Activated T-cell treated with anti-CD3 and anti-CD28 coated beads, Interleukin-2, amount 50 U/mL, for 24 hours (primary cell): ENCODE measurements at regions not wholly inside any gene's neighbourhood (a gene's known extent, or its start where the extent isn't known, plus 50 kb on each side); places are given as distances from the start of the nearest gene placed in this dataset.

Experiments
- DNase-seq: peaks from one replicate; pipeline ENCODE4 v3.0.0-alpha.2; 2020
- H3K27ac Mint-ChIP-seq: 2 replicates; pipeline ENCODE4 v1.8.0; 2020; ENCODE audit warnings: mild to moderate bottlenecking, mixed read lengths
- H3K27me3 Mint-ChIP-seq: 2 replicates; pipeline ENCODE4 v1.8.0; 2020; ENCODE audit warnings: mixed read lengths
- H3K36me3 Mint-ChIP-seq: 2 replicates; pipeline ENCODE4 v1.8.0; 2020; ENCODE audit warnings: low read depth, mixed read lengths
- H3K4me1 Mint-ChIP-seq: 2 replicates; pipeline ENCODE4 v1.8.0; 2020; ENCODE audit warnings: low read depth, mixed read lengths
- H3K4me3 Mint-ChIP-seq: 2 replicates; pipeline ENCODE4 v1.8.0; 2020; ENCODE audit warnings: mild to moderate bottlenecking, moderate library complexity, mixed read lengths
- H3K9me3 Mint-ChIP-seq: 2 replicates; pipeline ENCODE4 v1.8.0; 2020; ENCODE audit warnings: mixed read lengths

DNA sequence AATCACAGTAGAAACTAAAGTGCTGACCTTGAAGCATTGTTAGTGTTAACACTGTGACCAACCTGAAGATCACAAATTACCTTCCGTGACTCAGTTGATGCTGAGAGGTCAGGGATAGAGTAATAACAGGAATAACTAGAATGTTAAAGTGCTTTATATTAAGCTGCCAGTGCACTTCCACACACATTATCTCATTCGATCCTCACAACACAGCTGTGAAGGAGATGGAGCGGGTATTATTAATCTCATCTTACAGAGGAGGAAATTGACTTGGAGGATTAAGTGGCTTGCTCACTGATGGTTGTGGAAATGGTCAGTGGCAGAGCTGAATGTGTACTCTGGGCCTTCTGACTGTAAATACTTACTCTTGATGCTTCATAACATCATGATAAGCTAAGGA lies 252.5 kb upstream of the DMRT1 start:
- Mint-ChIP-seq H3K4me3 (no peak overlapping the region), H3K9me3 (no peaks in the 10 kb centered on the region)

DNA sequence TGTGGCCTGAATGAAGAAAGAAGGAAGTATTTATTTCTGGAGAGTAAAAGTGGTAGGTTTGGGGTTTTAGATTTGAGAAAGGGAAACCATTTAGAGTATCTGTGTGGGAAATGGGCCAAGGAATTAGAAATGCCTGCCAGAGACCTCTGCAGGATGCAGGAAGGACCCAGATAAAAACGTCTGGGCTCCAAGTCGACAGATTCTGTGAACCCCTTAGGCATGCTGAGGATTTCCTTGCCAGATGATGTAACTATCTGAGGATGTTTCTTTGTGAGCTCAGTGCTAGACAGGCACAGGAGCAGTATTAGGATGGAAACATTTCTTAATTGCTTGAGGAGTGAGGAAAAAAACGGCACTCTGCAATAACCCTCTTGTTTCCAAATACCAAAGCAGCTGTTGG lies 251.8 kb upstream of the DMRT1 start:
- no peaks in the 10 kb centered on the region for H3K9me3 Mint-ChIP-seq
- no peaks in the 10 kb centered on the region for H3K4me1 Mint-ChIP-seq
- H3K27me3 Mint-ChIP-seq: no peaks in the 10 kb centered on the region
- no peak overlapping the region for H3K27ac Mint-ChIP-seq
- no peaks in the 10 kb centered on the region for H3K36me3 Mint-ChIP-seq
- no peak overlapping the region for H3K4me3 Mint-ChIP-seq
- no peak for DNase-seq

More for the DNA sequence above, 252.5 kb upstream of the DMRT1 start:
- Mint-ChIP-seq H3K27me3 (no peaks in the 10 kb centered on the region), H3K36me3 (no peaks in the 10 kb centered on the region), H3K4me1 (no peaks in the 10 kb centered on the region), H3K27ac (no peak overlapping the region)
- no peak for DNase-seq

DNA sequence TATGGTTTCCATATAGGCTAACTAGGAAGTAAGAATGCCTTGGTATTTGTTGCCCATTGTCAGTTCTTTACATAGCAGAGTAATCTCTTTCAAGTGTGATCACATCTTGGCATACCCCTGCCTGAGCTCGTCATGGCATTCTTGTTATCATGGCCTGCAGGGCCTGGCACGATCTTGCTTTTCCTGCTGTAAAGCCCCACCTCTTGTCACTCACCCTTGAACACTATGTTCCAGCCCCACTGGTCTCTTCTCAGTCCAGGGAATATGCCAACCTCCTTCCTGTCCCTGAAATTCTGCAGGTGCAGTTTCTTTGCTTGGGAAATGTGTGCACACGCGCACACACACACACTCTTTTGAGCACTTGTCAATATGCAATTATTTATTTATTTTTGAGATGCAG lies 250.2 kb upstream of the DMRT1 start:
- Mint-ChIP-seq H3K4me1 (no peaks in the 10 kb centered on the region), H3K27ac (no peak overlapping the region), H3K9me3 (no peaks in the 10 kb centered on the region), H3K36me3 (no peaks in the 10 kb centered on the region), H3K4me3 (no peak overlapping the region), H3K27me3 (no peaks in the 10 kb centered on the region)
- no peak for DNase-seq

DNA sequence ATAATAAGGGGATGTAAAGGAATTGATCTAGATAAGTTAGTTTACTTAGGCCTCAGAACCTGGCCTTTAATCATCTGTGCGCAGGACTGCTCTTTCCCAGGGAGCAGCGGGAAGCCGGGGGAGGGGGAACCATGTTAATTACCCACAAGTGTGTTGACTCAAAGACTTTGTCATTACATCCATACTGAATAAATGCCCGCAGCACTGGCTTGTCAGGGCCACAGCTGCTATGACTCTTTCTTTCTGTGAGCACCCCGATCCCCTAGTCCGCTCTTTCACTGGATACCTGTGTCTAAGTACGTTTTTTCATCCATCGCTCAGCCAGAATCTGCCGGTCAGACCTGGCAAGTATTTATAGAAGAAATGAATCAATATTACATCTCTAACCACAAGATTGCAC lies 249.3 kb upstream of the DMRT1 start:
- Mint-ChIP-seq H3K4me3 (no peak overlapping the region), H3K9me3 (no peaks in the 10 kb centered on the region), H3K27me3 (no peaks in the 10 kb centered on the region)

DNA sequence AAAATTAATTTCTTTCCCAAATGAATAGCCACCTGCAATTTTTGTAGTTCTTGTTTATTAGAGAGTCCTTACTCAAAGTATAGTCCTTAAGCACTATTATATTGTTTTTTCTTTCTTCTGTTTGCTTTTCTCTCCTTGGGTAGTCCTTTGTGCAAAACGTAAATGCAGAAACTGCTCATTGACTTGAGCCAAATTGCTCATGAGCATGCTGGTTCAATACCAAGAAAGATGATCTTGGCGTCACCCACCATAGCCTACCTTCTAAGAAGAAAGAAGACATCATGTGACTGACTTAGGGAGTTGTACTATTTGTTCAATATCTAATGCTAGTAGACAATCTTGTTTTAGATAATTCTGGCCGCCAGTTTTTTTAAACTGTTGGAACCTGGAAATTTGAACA lies 248.8 kb upstream of the DMRT1 start:
- H3K27ac Mint-ChIP-seq: no peak overlapping the region

More for the DNA sequence above, 249.3 kb upstream of the DMRT1 start:
- H3K27ac Mint-ChIP-seq: no peak overlapping the region
- H3K4me1 Mint-ChIP-seq: no peaks in the 10 kb centered on the region
- H3K36me3 Mint-ChIP-seq: no peaks in the 10 kb centered on the region
- DNase-seq: no peak

DNA sequence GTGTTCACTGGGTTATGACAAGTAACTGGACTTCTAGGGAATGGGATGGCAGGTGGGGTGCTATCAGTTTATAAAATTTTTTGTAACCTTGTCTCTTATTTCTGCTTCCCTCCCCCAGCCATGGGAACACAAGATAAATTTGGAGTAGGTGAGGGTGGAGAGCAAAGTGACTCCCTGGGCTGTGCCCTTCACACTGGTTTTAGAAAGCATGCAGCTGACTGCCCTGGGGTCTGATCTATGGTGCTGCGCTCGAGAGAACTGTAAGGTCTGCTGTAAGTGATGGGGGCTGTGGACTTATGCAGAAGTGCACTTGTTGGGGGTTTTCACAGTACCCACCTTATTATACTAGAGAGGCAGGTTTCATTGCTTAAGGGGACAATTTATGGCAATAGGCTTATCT lies 247.7 kb upstream of the DMRT1 start:
- Mint-ChIP-seq H3K9me3 (no peaks in the 10 kb centered on the region), H3K4me1 (no peaks in the 10 kb centered on the region), H3K4me3 (no peak overlapping the region), H3K36me3 (no peaks in the 10 kb centered on the region), H3K27me3 (no peaks in the 10 kb centered on the region), H3K27ac (no peak overlapping the region)
- no peak for DNase-seq

More for the DNA sequence above, 248.8 kb upstream of the DMRT1 start:
- H3K4me3 Mint-ChIP-seq: no peak overlapping the region
- H3K4me1 Mint-ChIP-seq: no peaks in the 10 kb centered on the region
- no peak for DNase-seq
- H3K9me3 Mint-ChIP-seq: no peaks in the 10 kb centered on the region
- H3K27me3 Mint-ChIP-seq: no peaks in the 10 kb centered on the region
- H3K36me3 Mint-ChIP-seq: no peaks in the 10 kb centered on the region

DNA sequence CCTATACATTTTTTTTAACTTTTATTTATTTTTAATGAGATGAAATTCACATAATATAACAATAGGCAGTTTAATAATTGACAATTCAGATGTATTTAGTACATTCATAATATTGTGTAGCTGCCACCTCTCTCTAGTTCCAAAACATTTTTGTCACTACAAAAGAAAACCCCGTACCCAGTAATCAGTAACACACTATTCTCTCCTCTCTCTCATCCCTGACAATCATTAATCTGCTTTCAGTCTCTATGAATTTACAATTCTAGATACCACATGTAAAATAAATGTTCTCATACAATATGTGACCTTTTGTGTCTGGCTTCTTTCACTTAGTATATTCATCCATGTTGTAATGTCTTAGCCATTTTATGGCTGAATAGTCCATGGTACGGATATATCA lies 244.8 kb upstream of the DMRT1 start:
- no peak for DNase-seq
- Mint-ChIP-seq H3K4me3 (no peak overlapping the region), H3K27me3 (peaks cover 11% of the 10 kb centered on the region), H3K27ac (no peak overlapping the region), H3K36me3 (no peaks in the 10 kb centered on the region), H3K4me1 (no peaks in the 10 kb centered on the region), H3K9me3 (no peaks in the 10 kb centered on the region)

DNA sequence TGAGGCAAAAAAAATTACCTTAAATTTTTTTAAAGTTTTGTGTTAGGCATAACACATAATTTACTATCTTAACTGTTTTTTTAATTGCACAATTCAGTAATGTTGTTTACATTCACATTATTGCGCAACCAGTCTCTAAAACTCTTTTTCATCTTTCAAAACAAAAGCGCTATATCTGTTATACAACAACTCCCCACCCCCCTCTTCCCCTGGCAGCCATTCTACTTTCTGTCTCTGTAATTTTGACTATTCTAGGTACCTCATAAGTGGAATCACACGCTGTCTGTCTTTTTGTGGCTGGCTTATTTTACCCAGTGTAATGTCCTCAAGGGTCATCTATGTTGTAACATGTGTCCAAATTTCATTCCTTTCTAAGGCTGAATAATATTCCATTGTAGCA lies 241.5 kb upstream of the DMRT1 start:
- Mint-ChIP-seq H3K4me1 (no peaks in the 10 kb centered on the region), H3K27me3 (peaks cover 24% of the 10 kb centered on the region), H3K36me3 (no peaks in the 10 kb centered on the region), H3K27ac (no peak overlapping the region), H3K4me3 (no peak overlapping the region), H3K9me3 (no peaks in the 10 kb centered on the region)
- DNase-seq: no peak

DNA sequence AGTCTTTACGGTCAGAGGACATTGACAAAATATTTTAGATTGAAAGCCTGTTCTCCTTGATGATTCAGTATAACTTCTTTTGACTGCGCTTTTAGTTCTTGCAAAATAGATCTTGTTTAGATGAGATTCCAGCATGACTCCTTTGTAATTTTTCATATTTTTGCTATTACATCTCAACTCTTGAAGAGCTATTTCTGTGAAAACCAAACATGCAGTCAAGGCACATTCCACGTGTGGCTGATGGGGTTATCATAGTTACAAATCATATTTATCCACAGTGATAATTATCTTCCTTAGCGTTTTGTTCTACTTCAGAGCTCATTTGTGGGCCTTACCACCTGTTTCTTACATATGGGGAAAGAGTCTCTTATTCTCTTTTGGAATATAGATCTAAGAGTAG lies 238.8 kb upstream of the DMRT1 start:
- H3K4me3 Mint-ChIP-seq: no peak overlapping the region
- DNase-seq: no peak
- no peaks in the 10 kb centered on the region for H3K4me1 Mint-ChIP-seq
- H3K36me3 Mint-ChIP-seq: no peaks in the 10 kb centered on the region
- H3K27ac Mint-ChIP-seq: no peak overlapping the region
- peaks cover 24% of the 10 kb centered on the region for H3K27me3 Mint-ChIP-seq
- H3K9me3 Mint-ChIP-seq: no peaks in the 10 kb centered on the region

DNA sequence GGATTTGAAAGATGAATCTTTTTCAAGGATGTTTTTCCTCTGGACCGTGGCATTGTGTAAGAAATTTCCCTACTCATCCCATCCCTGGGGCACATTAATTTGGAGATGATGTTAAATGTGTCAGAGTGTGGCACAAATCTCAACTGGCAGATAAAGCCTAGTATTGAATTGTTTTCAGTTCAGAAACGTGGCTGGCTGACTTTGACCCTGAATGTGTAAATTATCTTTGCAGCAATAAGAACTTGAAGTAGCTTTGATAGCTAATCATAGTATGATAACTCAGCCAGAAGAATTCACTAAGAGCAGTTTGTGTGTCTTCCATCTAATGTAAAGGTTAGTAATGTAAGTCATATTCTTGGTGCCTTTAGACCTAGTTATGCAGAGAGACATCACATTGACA lies 238.4 kb upstream of the DMRT1 start:
- no peak for DNase-seq
- Mint-ChIP-seq H3K27me3 (peaks cover 24% of the 10 kb centered on the region), H3K9me3 (no peaks in the 10 kb centered on the region), H3K4me3 (no peak overlapping the region), H3K4me1 (no peaks in the 10 kb centered on the region), H3K36me3 (no peaks in the 10 kb centered on the region), H3K27ac (no peak overlapping the region)

DNA sequence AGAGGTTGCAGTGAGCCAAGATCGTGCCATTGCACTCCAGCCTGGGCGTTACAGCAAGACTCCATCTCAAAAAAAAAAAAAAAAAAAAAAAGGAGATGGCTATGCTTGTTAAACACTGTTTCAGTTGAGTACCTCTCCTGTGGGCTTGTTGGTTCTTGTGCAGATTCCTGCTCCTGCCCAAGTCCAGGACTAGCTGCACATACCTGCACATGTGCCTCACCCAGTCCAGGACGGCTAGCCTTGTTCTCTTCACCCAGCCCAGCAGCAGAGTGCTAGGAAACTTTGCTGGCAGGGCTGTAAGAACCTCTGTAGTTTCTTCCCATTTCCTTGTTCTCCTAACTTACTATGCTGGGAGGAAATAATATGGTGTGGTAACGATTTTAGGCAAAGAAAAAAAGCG lies 234.1 kb upstream of the DMRT1 start:
- peaks cover 10% of the 10 kb centered on the region for H3K27me3 Mint-ChIP-seq
- no peak overlapping the region for H3K27ac Mint-ChIP-seq
- H3K4me1 Mint-ChIP-seq: no peaks in the 10 kb centered on the region
- no peaks in the 10 kb centered on the region for H3K36me3 Mint-ChIP-seq
- H3K4me3 Mint-ChIP-seq: no peak overlapping the region
- DNase-seq: no peak
- no peaks in the 10 kb centered on the region for H3K9me3 Mint-ChIP-seq

DNA sequence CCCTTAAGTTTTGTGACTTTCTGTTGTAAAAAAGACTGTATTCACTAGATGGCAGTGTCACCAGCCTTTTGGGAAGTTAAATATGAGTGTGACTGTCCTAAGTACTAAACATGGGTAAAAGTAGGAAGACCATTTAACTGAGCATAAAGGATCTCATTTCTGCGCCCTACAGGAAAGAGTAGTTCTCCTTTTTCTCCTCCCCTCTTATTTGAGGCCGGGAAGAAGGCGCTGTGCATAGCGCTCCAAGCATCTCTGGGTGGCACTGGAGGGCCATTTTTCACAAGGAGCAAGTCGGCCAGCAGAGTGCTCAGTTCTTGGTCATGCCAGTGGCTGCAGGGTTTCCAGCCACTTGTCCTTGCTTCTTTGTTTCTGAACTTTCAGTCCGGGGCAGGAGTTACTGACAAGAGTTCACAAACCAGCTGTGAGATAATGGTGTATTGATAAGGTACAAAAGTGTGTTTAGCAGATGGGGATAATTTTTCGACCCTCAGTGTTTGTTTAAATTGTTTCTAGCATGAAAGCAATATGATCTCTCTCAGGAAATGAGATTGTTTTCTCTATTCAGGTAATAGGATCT lies 227.6 kb upstream of the DMRT1 start:
- DNase-seq: peak; percentile 51
- H3K36me3 Mint-ChIP-seq: no peaks in the 10 kb centered on the region
- H3K4me3 Mint-ChIP-seq: no peak overlapping the region
- H3K4me1 Mint-ChIP-seq: peaks cover 2% of the 10 kb centered on the region
- H3K9me3 Mint-ChIP-seq: no peaks in the 10 kb centered on the region
- no peaks in the 10 kb centered on the region for H3K27me3 Mint-ChIP-seq
- no peak overlapping the region for H3K27ac Mint-ChIP-seq

DNA sequence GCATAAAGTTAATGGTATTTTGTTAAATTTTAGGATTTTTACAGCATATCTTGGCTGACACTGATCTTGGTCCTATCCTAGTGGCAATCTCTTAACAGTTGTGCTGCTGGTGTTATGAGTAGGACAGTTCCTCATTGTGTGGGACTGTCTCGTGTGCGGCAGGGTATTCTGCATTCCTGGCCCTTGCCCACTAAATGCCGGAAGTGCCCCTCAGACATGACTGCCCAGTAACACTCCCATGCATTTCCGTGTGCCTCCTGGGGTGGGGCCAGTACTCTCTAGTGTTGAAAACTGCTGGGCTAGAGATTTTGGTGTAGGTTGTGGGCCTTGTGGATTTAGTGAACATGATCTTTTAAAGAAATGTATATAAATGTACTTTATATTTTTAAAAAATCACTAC lies 227.1 kb upstream of the DMRT1 start:
- Mint-ChIP-seq H3K27ac (no peak overlapping the region), H3K36me3 (no peaks in the 10 kb centered on the region), H3K4me3 (no peak overlapping the region), H3K27me3 (no peaks in the 10 kb centered on the region), H3K4me1 (peaks cover 2% of the 10 kb centered on the region), H3K9me3 (no peaks in the 10 kb centered on the region)
- DNase-seq: no peak

DNA sequence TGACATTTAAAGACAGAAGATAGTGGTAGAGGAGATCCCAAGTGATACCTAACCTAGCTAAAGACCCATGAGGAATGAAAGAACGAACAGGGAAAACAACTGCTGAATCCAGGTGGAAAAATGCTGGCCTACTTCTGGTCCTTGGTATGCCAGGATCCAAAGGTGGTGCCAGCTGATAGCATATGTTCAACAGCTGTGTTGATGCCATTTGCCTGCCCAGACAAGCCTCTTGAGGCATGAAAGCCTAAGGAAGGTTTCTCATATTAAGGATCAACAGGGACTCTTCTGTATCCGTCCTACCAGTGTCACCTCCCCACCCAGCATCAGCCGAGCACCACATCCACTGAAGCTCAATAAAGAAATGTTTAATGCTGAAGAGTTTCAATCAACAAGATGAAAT lies 225.7 kb upstream of the DMRT1 start:
- Mint-ChIP-seq H3K4me1 (peaks cover 2% of the 10 kb centered on the region), H3K9me3 (no peaks in the 10 kb centered on the region), H3K27me3 (no peaks in the 10 kb centered on the region), H3K4me3 (no peak overlapping the region), H3K36me3 (no peaks in the 10 kb centered on the region), H3K27ac (no peak overlapping the region)
- DNase-seq: no peak

DNA sequence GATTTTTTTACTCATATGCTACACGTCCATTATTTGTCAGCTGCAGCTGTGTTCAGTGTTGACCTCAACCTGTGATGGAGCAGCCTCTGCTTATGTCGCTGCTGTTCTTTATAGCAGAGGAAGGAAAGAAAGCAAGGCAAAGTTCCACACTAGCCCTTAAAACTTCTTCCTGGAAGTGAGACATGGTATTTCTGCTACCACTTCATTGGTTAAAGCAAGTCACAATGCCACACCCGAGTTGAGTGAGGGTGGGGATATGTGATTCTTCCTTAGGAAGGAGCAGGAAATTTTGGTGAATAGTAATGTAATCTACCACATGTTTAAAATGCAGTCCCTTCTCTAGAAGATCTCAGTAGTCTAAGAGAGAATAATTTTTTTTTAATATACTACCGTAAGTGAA lies 224.8 kb upstream of the DMRT1 start:
- Mint-ChIP-seq H3K9me3 (no peaks in the 10 kb centered on the region), H3K27me3 (no peaks in the 10 kb centered on the region), H3K4me1 (peaks cover 2% of the 10 kb centered on the region), H3K4me3 (no peak overlapping the region), H3K27ac (no peak overlapping the region), H3K36me3 (no peaks in the 10 kb centered on the region)
- DNase-seq: no peak

DNA sequence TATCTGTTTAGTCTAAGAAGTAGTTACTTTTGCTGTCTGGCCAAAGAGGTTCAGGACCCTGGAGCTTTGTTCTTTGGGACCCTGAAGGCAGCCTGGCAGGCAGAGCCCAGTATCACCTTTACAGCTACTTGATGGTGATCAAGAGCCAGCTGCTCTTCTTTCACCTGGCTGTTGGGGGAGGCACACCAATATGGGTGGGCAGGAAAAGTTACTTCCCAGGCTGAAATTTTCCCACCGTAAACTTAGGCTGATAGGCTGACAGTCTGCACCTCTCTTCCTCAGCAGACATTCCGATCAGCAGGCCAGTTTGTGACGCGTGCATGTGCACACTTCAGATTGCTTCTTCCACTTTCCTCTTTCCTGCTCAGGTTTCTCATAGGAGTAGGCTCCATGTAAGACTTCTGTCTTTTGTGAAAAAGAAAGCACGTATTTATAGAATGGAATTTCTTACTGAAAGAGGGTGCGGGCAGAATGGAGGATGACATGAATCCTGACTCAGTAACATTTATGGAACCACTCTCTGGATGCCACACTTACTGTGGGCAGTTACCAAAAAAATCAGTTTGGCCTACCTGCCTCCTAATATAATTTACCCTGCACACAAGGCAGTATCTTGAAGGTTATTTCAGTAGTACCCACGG lies 223.9 kb upstream of the DMRT1 start:
- peaks cover 2% of the 10 kb centered on the region for H3K4me1 Mint-ChIP-seq
- no peaks in the 10 kb centered on the region for H3K36me3 Mint-ChIP-seq
- H3K27ac Mint-ChIP-seq: no peak overlapping the region
- H3K9me3 Mint-ChIP-seq: no peaks in the 10 kb centered on the region
- no peak for DNase-seq
- no peaks in the 10 kb centered on the region for H3K27me3 Mint-ChIP-seq
- no peak overlapping the region for H3K4me3 Mint-ChIP-seq
